Endothelial cell of umbilical vein (primary cell): ENCODE measurements at regions not wholly inside any gene's neighbourhood (a gene's known extent, or its start where the extent isn't known, plus 50 kb on each side); places are given as distances from the start of the nearest gene placed in this dataset.

Experiments
- BruUV-seq: library from RNA; stranded (reverse); fragments of 400-500 nt; replicated peaks from 2 replicates; lab custom pipeline; 2021; lab: Mats Ljungman, UMichigan
- CTCF ChIA-PET: fragments of 300-600, 350-600 bp; sonication (Branson Sonifier 250); formaldehyde crosslinking; loops from one replicate; lab custom pipeline; 2021; ENCODE audit warnings: antibody characterized with exemption, inconsistent platforms; lab: Charles Lee
- POLR2A ChIA-PET: fragments of 300-600, 350-600 bp; sonication (Branson Sonifier 250); formaldehyde crosslinking; loops from one replicate; lab custom pipeline; 2021; ENCODE audit warnings: antibody characterized with exemption, inconsistent platforms; lab: Charles Lee
- DNase-seq: peaks from one replicate; pipeline ENCODE4 v3.0.0-alpha.2; 2011; ENCODE audit warnings: low read depth, low spot score
- FAIRE-seq: peaks from 2 replicates; lab custom pipeline; 2011; peaks lifted over from hg19 to GRCh38; lab: Jason Lieb, UNC
- H2AFZ ChIP-seq: 2 replicates; pipeline ENCODE4 v1.6.0; 2012; ENCODE audit warnings: low read depth, low read length, control low read depth, inconsistent platforms
- H3K27ac ChIP-seq: 2 replicates; pipeline ENCODE4 v1.5.1; 2011; ENCODE audit warnings: low read depth, mild to moderate bottlenecking, control low read depth, low read length, moderate library complexity; ENCODE audit not compliant: insufficient read depth
- H3K27me3 ChIP-seq, 2 experiments: 2 replicates each; pipeline versions ENCODE4 v1.6.0 to v1.6.1; 2011; ENCODE audit warnings: low read length in 2 of 2, mixed read lengths in 1 of 2; ENCODE audit not compliant: control insufficient read depth in 2 of 2, insufficient read depth in 2 of 2
- H3K36me3 ChIP-seq, 2 experiments: 2 replicates in 1 of 2; 3 replicates in 1 of 2; pipeline ENCODE4 v1.5.1; 2011; ENCODE audit warnings: low read length in 2 of 2, mild to moderate bottlenecking in 1 of 2, moderate library complexity in 1 of 2; ENCODE audit not compliant: control insufficient read depth in 2 of 2, insufficient read depth in 2 of 2; ENCODE audit errors: extremely low read depth in 1 of 2
- H3K4me1 ChIP-seq: 3 replicates; pipeline ENCODE4 v1.5.1; 2011; ENCODE audit warnings: mild to moderate bottlenecking, low read length; ENCODE audit not compliant: control insufficient read depth, insufficient read depth; ENCODE audit errors: extremely low read depth
- H3K4me2 ChIP-seq: 2 replicates; pipeline ENCODE4 v1.6.1; 2011; ENCODE audit warnings: low read length, control low read depth, mixed read lengths; ENCODE audit not compliant: insufficient read depth
- H3K4me3 ChIP-seq, 3 experiments: fragments of 200-600 bp in 1 of 3; sonication (generic), shearing (Covaris generic) in 1 of 3; replicated peaks in 1 of 3; 2 replicates each; pipeline ENCODE4 v1.5.1; 2011 to 2016; ENCODE audit warnings: control low read depth in 3 of 3, low read length in 3 of 3, mild to moderate bottlenecking in 2 of 3, inconsistent platforms in 1 of 3, low read depth in 1 of 3, moderate library complexity in 1 of 3; ENCODE audit not compliant: insufficient read depth in 1 of 3
- H3K79me2 ChIP-seq: 2 replicates; pipeline ENCODE4 v1.6.0; 2012; ENCODE audit warnings: low read length, inconsistent platforms; ENCODE audit not compliant: control insufficient read depth, insufficient read depth
- H3K9ac ChIP-seq: replicated peaks from 2 replicates; pipeline ENCODE3; 2011; ENCODE audit warnings: low read length, control low read depth; ENCODE audit not compliant: insufficient read depth; ENCODE audit errors: extremely low read depth
- H3K9me1 ChIP-seq: replicated peaks from 3 replicates; pipeline ENCODE4 v1.6.0; 2011; ENCODE audit warnings: mild to moderate bottlenecking, low read length; ENCODE audit not compliant: control insufficient read depth, insufficient read depth; ENCODE audit errors: extremely low read depth
- H3K9me3 ChIP-seq: replicated peaks from 2 replicates; pipeline ENCODE4 v1.5.1; 2012; ENCODE audit warnings: low read length, inconsistent platforms; ENCODE audit not compliant: control insufficient read depth, insufficient read depth
- H4K20me1 ChIP-seq: replicated peaks from 2 replicates; pipeline ENCODE3; 2011; ENCODE audit warnings: mild to moderate bottlenecking, low read length; ENCODE audit not compliant: control insufficient read depth, insufficient read depth; ENCODE audit errors: extremely low read depth
- EZH2 ChIP-seq: IDR thresholded peaks from 2 replicates; pipeline ENCODE4 v1.6.1; 2012; ENCODE audit warnings: borderline replicate concordance, low read depth, mild to moderate bottlenecking, moderate library complexity, low read length, inconsistent platforms; ENCODE audit not compliant: severe bottlenecking
- FOS ChIP-seq: IDR thresholded peaks from 2 replicates; pipeline ENCODE4 v1.6.1; 2011; ENCODE audit warnings: mild to moderate bottlenecking, low read length, moderate library complexity, borderline replicate concordance; ENCODE audit not compliant: insufficient read depth
- GATA2 ChIP-seq: IDR thresholded peaks from 2 replicates; pipeline ENCODE4 v1.7.0; 2011; ENCODE audit warnings: low read depth, mild to moderate bottlenecking, moderate library complexity, mixed read lengths, low read length; ENCODE audit not compliant: insufficient read length, insufficient read depth
- JUN ChIP-seq: IDR thresholded peaks from 2 replicates; pipeline ENCODE4 v1.6.1; 2011; ENCODE audit warnings: borderline replicate concordance, low read depth; ENCODE audit not compliant: insufficient read length, insufficient read depth
- MYC ChIP-seq: IDR thresholded peaks from one replicate; pipeline ENCODE4 v1.6.1; 2011; ENCODE audit warnings: mild to moderate bottlenecking, low read depth, low read length
- POLR2A ChIP-seq: IDR thresholded peaks from 2 replicates; pipeline ENCODE4 v1.6.1; 2012; ENCODE audit warnings: low read depth, mild to moderate bottlenecking, control low read depth, low read length
- POLR2AphosphoS5 ChIP-seq: IDR thresholded peaks from 2 replicates; pipeline ENCODE4 v1.6.1; 2012; ENCODE audit warnings: low read depth, mild to moderate bottlenecking, control low read depth, low read length, moderate library complexity; ENCODE audit not compliant: insufficient read depth
- dilution Hi-C: fragments of 300-500 bp; cut with MboI; formaldehyde crosslinking; loops from one replicate; pipeline ENCODE4 v1.15.0; 2019; ENCODE audit warnings: low sequenced_read_pairs; ENCODE audit not compliant: extremely low pct_ligation_motif_present
- intact Hi-C: fragments of 100-400 bp; cut with micrococcal nuclease; formaldehyde crosslinking; loops from one replicate; pipeline ENCODE4 v1.10.0; 2022
- TF ChIP-seq, protein P1 (sequence below): IDR thresholded peaks from 2 replicates; pipeline ENCODE4 v1.6.1; 2011; ENCODE audit not compliant: insufficient read depth, insufficient read length
- TF ChIP-seq, protein P2 (sequence below), 2 donors: IDR thresholded peaks; 1 replicate in 1 of 2; 2 replicates in 1 of 2; pipeline ENCODE4 v1.5.1; 2011; ENCODE audit warnings: low read length in 2 of 2, mild to moderate bottlenecking in 2 of 2, moderate library complexity in 2 of 2, control low read depth in 1 of 2, inconsistent platforms in 1 of 2, low read depth in 1 of 2; ENCODE audit not compliant: insufficient read depth in 1 of 2; ENCODE audit errors: extremely low read depth in 1 of 2

DNA sequence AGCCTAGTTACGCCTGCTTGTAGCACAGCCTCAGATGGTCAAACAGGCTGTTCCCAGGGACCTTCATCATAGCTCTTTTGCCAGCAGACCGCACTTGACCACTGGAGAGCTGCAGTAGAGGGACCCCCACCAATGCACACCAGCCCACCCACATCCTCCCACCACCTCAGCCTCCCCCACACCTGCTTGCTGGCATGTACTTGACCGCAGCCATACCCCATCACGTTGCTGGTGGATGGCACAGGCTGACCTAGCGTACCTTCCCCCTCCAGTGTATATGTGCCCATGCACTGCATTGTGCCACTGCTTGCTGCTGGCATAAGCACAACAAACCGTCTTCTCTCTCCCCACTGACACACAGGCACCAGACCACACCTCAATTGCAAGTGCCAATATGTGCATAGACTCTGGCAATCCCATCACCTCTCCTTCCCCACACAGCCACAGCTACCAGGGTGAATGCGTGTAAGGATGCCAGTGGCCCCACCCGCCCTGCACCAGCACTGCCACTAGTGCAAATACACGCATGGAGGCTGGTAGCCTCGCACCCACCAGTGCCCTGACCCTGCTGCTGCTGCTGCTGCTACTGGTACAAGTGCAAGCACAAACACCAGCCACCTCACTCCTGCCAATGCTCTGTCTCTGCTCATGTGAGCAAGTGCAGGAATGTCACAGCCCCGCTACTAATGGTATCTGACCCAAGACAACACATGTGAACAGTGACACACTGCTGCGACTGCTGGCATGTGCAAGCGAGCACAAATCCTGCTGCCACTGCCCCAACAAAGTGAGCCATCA, 1377.6 kb downstream of the CDH11 start:
- FAIRE-seq = no peak
- no peaks in the 10 kb centered on the region for H4K20me1 ChIP-seq
- TF ChIP-seq POLR2AphosphoS5 (no peak), EZH2 (no peak), MYC (no peak), GATA2 (no peak), JUN (no peak), POLR2A (no peak), FOS (no peak)
- TF ChIP-seq, protein P1, sequence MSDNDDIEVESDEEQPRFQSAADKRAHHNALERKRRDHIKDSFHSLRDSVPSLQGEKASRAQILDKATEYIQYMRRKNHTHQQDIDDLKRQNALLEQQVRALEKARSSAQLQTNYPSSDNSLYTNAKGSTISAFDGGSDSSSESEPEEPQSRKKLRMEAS = no peak
- TF ChIP-seq, protein P2, sequence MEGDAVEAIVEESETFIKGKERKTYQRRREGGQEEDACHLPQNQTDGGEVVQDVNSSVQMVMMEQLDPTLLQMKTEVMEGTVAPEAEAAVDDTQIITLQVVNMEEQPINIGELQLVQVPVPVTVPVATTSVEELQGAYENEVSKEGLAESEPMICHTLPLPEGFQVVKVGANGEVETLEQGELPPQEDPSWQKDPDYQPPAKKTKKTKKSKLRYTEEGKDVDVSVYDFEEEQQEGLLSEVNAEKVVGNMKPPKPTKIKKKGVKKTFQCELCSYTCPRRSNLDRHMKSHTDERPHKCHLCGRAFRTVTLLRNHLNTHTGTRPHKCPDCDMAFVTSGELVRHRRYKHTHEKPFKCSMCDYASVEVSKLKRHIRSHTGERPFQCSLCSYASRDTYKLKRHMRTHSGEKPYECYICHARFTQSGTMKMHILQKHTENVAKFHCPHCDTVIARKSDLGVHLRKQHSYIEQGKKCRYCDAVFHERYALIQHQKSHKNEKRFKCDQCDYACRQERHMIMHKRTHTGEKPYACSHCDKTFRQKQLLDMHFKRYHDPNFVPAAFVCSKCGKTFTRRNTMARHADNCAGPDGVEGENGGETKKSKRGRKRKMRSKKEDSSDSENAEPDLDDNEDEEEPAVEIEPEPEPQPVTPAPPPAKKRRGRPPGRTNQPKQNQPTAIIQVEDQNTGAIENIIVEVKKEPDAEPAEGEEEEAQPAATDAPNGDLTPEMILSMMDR (IDR thresholded peaks at IDR 0.05; ENCODE audit: extremely low read depth in 1 of 2, insufficient read depth in 1 of 2, low read depth in 1 of 2, low read length in 2 of 2) = no peak
- H3K9me3 ChIP-seq = no peaks in the 10 kb centered on the region
- no peak overlapping the region for H3K4me2 ChIP-seq
- BruUV-seq = no TSS peak
- no peak overlapping the region for H2AFZ ChIP-seq
- ChIA-PET POLR2A (no interaction called here), CTCF (no interaction called here)
- no peaks in the 10 kb centered on the region for H3K27me3 ChIP-seq
- no peak overlapping the region for H3K27ac ChIP-seq
- H3K9ac ChIP-seq = no peak overlapping the region
- DNase-seq = no peak
- dilution Hi-C loops = no loop called here
- H3K36me3 ChIP-seq = no peaks in the 10 kb centered on the region
- intact Hi-C loops = no loop called here
- H3K4me3 ChIP-seq = no peak overlapping the region
- no peaks in the 10 kb centered on the region for H3K79me2 ChIP-seq
- H3K9me1 ChIP-seq = no peaks in the 10 kb centered on the region
- H3K4me1 ChIP-seq = no peaks in the 10 kb centered on the region
